T-helper 2 cell (primary cell): ENCODE measurements at regions not wholly inside any gene's neighbourhood (a gene's known extent, or its start where the extent isn't known, plus 50 kb on each side); places are given as distances from the start of the nearest gene placed in this dataset.
"Not testable (repeated sequence)": the region's sequence is repeated elsewhere in the genome, so short reads cannot be mapped to it uniquely, and the experiment has no call there.

Source experiments
- DNase-seq, 5 experiments: peaks; one replicate each; pipeline versions ENCODE4 v3.0.0 to v3.0.0-alpha.2; 2012 to 2022

GRCh38 chr18:5015213-5015612 lies 181.8 kb downstream of the AKAIN1 start:
- no peak for DNase-seq

GRCh38 chr18:5004031-5004820 lies 192.8 kb downstream of the AKAIN1 start:
- not testable (repeated sequence) for DNase-seq

- DNase-seq, result no peak
These were observed 202.3 kb downstream of the AKAIN1 start for GRCh38 chr18:4994710-4995109.

GRCh38 chr18:4987452-4988405 lies 209.3 kb downstream of the AKAIN1 start:
- DNase-seq, result no peak

GRCh38 chr18:4986677-4987076 lies 210.4 kb downstream of the AKAIN1 start:
- no peak for DNase-seq

- DNase-seq, result no peak
These were observed 211.0 kb downstream of the AKAIN1 start for GRCh38 chr18:4986066-4986465.

GRCh38 chr18:4961121-4961909 lies 235.7 kb downstream of the AKAIN1 start:
- DNase-seq, result no peak

GRCh38 chr18:4960578-4960977 lies 236.5 kb downstream of the AKAIN1 start:
- DNase-seq, result no peak

- DNase-seq, result no peak
These were observed 265.8 kb downstream of the AKAIN1 start for GRCh38 chr18:4931209-4931608.

GRCh38 chr18:4921548-4921947 lies 275.5 kb downstream of the AKAIN1 start:
- DNase-seq, result no peak

GRCh38 chr18:4917509-4917908 lies 279.5 kb downstream of the AKAIN1 start:
- not testable (repeated sequence) for DNase-seq

GRCh38 chr18:4908328-4908727 lies 288.7 kb downstream of the AKAIN1 start:
- no peak for DNase-seq

- no peak for DNase-seq
These were observed 290.2 kb downstream of the AKAIN1 start for GRCh38 chr18:4906856-4907255.

- DNase-seq, result no peak
These were observed 308.6 kb downstream of the AKAIN1 start for GRCh38 chr18:4888251-4889040.

- no peak for DNase-seq
These were observed 318.6 kb downstream of the AKAIN1 start for GRCh38 chr18:4878480-4878879.

- no peak for DNase-seq
These were observed 325.9 kb downstream of the AKAIN1 start for GRCh38 chr18:4871197-4871596.

- no peak for DNase-seq
These were observed 326.8 kb downstream of the AKAIN1 start for GRCh38 chr18:4870177-4870773.

GRCh38 chr18:4869155-4869554 lies 327.9 kb downstream of the AKAIN1 start:
- DNase-seq, result no peak

- DNase-seq, result no peak
These were observed 338.5 kb downstream of the AKAIN1 start for GRCh38 chr18:4858379-4859127.

- DNase-seq, result no peak
These were observed 342.4 kb downstream of the AKAIN1 start for GRCh38 chr18:4854671-4855070.
